Suprapubic skin (tissue), 4 donors: ENCODE measurements at regions not wholly inside any gene's neighbourhood (a gene's known extent, or its start where the extent isn't known, plus 50 kb on each side); places are given as distances from the start of the nearest gene placed in this dataset.

Source experiments
- DNase-seq, 2 donors: peaks; one replicate each; pipeline ENCODE4 v3.0.0-alpha.2; 2019; ENCODE audit warnings: low spot score in 2 of 2
- H3K27ac ChIP-seq: fragments of 200-600 bp; sonication (generic); one replicate; pipeline ENCODE4 v1.5.1; 2019
- H3K27me3 ChIP-seq: fragments of 200-600 bp; sonication (generic); one replicate; pipeline ENCODE4 v1.5.1; 2019
- H3K36me3 ChIP-seq: fragments of 200-600 bp; sonication (generic); one replicate; pipeline ENCODE4 v1.5.1; 2019
- H3K4me1 ChIP-seq: fragments of 200-600 bp; sonication (generic); one replicate; pipeline ENCODE4 v1.5.1; 2019
- H3K4me3 ChIP-seq: fragments of 200-600 bp; sonication (generic); one replicate; pipeline ENCODE4 v1.5.1; 2019; ENCODE audit warnings: mild to moderate bottlenecking
- H3K9me3 ChIP-seq: fragments of 200-600 bp; sonication (generic); one replicate; pipeline ENCODE4 v1.5.1; 2019
- EP300 ChIP-seq: sonication (generic); formaldehyde crosslinking; IDR thresholded peaks from one replicate; pipeline ENCODE4 v1.6.1; 2017; ENCODE audit warnings: antibody characterized with exemption
- POLR2A ChIP-seq, 2 donors: fragments of 450-650 bp; IDR thresholded peaks; one replicate each; pipeline ENCODE4 v1.6.1; 2017; ENCODE audit warnings: antibody characterized with exemption in 2 of 2, mild to moderate bottlenecking in 2 of 2, moderate library complexity in 2 of 2
- POLR2AphosphoS5 ChIP-seq, 3 donors: sonication (generic); formaldehyde crosslinking; IDR thresholded peaks; one replicate each; pipeline ENCODE4 v1.6.1; 2017; ENCODE audit warnings: antibody characterized with exemption in 3 of 3
- WGBS: methylation state at CpG from one replicate; pipeline ENCODE4 v1.1.5; 2018; 5-methylcytosine and 5-hydroxymethylcytosine counted together
- TF ChIP-seq, protein P1 (sequence below), 2 donors: fragments of 200-600 bp in 1 of 2; fragments of 450-650 bp in 1 of 2; sonication (generic) in 1 of 2; IDR thresholded peaks; one replicate each; pipeline ENCODE4 v1.5.1; 2016 to 2019; ENCODE audit warnings: antibody characterized with exemption in 2 of 2, mild to moderate bottlenecking in 1 of 2, moderate library complexity in 1 of 2

DNA sequence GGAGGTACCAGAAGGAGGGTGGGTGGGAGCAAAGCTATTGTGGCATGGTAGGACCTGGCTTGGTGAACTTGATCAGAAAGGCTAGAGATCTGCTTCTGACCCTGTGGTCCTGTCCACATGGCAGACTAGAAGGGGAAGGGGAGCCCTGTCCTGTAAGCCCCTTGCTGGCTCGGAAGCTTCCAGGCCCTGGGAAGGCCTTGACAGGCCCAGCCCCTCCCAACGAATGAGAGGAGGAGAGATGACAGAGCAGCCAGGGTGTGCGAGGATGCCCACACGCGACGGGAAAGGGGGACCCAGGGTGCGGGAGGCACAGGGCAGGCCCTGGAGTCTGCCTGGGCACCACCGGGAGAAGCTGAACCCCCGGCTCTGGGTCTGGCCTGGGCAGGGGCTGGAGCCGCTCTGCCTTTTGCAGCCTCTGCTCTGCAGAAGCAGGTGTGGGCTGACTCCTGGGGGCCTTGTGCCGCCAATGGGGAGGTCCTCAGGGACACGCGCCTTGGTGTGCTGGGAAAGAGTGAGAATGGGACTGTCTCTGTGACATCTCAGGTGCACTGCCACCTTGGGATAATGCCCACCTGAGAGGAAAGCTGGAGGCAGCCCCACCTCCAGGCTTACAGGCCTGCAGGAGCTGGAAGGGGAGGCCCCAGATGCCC is 1447.5 kb downstream of the BRD1 start:
- Histone ChIP-seq H3K36me3 (no peaks in the 10 kb centered on the region), H3K9me3 (peaks cover 4% of the 10 kb centered on the region), H3K27ac (no peak overlapping the region), H3K4me3 (no peak overlapping the region), H3K27me3 (peaks cover 21% of the 10 kb centered on the region), H3K4me1 (no peaks in the 10 kb centered on the region)
- TF ChIP-seq POLR2AphosphoS5 (IDR thresholded peaks at IDR 0.05), result no peak
- 100% methylated on average over 4 of the region's 13 CpGs for WGBS
- peak in 1 of 2 donors; percentile 65 for DNase-seq

DNA sequence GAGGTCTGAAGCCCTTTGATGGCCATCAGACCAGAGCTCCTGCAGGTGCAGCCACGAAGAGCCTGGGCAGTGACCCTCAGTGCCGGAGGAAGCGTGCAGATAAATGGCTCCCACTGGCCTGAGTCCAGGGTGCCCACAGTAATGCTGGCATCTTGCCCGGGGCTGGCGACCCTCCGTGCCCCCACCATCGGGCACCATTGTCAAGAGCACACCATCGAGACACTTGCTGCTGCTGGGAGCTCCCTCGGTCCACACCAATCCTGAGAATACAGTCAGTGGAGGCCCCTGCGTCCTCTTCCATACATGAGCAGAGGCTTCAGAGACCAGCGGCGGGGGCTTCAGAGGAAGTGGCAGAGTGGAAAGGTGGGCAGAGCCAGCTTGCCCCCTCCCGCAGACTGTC is 1448.3 kb downstream of the BRD1 start:
- no peaks in the 10 kb centered on the region for H3K36me3 ChIP-seq
- H3K4me3 ChIP-seq, result no peak overlapping the region
- 88% methylated on average over 6 of the region's 13 CpGs for WGBS
- peak in 1 of 2 donors; percentile 49 for DNase-seq
- TF ChIP-seq EP300 (no peak), POLR2A (IDR thresholded peaks at IDR 0.05) (no peak), POLR2AphosphoS5 (IDR thresholded peaks at IDR 0.05) (no peak)
- TF ChIP-seq, protein P1, sequence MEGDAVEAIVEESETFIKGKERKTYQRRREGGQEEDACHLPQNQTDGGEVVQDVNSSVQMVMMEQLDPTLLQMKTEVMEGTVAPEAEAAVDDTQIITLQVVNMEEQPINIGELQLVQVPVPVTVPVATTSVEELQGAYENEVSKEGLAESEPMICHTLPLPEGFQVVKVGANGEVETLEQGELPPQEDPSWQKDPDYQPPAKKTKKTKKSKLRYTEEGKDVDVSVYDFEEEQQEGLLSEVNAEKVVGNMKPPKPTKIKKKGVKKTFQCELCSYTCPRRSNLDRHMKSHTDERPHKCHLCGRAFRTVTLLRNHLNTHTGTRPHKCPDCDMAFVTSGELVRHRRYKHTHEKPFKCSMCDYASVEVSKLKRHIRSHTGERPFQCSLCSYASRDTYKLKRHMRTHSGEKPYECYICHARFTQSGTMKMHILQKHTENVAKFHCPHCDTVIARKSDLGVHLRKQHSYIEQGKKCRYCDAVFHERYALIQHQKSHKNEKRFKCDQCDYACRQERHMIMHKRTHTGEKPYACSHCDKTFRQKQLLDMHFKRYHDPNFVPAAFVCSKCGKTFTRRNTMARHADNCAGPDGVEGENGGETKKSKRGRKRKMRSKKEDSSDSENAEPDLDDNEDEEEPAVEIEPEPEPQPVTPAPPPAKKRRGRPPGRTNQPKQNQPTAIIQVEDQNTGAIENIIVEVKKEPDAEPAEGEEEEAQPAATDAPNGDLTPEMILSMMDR (IDR thresholded peaks at IDR 0.05), result no peak
- no peaks in the 10 kb centered on the region for H3K4me1 ChIP-seq
- peaks cover 3% of the 10 kb centered on the region for H3K9me3 ChIP-seq
- H3K27ac ChIP-seq, result no peak overlapping the region
- peaks cover 23% of the 10 kb centered on the region for H3K27me3 ChIP-seq

DNA sequence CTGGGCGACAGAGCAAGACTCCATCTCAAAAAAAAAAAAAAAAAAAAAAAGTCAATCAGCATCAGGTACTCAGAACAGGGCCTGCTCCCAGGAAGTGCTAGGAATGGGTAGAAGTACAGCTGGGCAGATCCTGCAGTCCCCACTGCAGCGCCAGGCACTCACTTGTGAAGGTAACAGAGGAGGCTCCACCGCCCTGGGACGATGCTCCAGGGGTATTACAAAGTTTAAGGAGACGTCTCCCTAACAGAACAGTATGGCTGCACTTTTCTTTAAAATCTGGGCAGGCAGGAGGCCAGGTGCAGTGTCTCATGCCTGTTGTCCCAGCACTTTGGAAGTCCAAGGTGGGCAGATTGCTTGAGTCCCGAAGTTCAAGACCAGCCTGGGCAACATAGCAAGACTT is 1449.0 kb downstream of the BRD1 start:
- Histone ChIP-seq H3K27ac (no peak overlapping the region), H3K36me3 (no peaks in the 10 kb centered on the region), H3K27me3 (peaks cover 23% of the 10 kb centered on the region), H3K9me3 (no peaks in the 10 kb centered on the region), H3K4me3 (no peak overlapping the region), H3K4me1 (no peaks in the 10 kb centered on the region)
- no peak for TF ChIP-seq POLR2AphosphoS5 (IDR thresholded peaks at IDR 0.05)
- WGBS, result 82% methylated on average over 6 of the region's 6 CpGs
- peak in 1 of 2 donors; percentile 69 for DNase-seq

DNA sequence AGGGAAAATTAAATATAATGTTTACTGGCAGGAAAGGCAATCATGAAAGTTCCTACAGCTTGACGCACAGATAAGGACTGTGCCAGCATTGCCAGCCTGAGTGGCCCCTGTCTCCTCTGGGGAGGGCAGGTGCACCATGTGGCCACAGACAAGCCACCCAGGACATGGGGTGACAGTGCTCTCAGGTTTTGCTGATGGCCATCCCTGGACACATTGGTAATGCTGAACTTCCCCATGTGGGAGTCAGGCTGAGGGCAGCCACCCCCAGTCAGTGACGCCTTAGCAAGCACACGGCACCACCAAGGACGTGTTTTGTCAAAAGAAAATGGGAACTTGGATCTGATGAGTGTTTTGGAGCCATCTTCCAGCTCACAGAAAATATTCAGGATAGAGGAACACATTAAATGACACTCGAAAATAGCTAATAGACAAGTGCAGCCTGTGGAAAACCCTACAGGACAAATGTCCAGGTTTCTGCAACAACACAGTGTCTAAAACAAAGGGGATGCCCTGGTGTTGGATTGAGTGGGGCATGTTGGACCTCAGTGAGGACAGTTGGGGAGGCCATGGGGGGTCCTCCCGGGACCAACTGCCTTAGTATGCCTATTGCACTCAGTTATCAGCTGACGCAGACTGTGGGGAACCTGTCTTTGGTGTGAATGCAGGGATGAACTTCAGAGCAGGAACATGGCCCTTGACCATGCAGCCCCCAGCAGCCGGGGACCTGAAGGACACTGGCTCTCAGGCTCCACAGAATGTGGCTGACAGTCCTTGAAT is 1450.5 kb downstream of the BRD1 start:
- TF ChIP-seq POLR2AphosphoS5 (IDR thresholded peaks at IDR 0.05), result no peak
- TF ChIP-seq, protein P1 (IDR thresholded peaks at IDR 0.05), result no peak
- no peak for TF ChIP-seq EP300
- no peak for TF ChIP-seq POLR2A (IDR thresholded peaks at IDR 0.05)

DNA sequence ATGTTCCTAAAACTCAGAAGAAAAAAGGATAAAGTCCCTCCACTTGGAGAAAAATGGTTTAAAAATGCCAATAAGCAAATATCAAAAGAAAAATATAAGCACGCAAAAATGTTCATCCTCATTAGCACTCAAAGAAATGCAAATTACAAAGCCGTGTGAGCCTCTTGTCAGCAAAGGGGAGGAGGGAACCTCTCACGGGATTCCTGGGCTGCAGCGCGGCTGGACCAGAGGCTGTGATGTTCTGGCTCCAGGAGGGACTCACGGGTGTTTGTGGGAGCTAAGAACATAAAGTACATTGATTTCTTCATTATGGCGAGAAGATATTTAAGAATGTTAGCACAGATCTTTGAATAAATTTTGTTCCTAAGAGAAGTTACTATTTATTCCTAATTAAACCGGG is 1451.2 kb downstream of the BRD1 start:
- no peak overlapping the region for H3K4me3 ChIP-seq
- DNase-seq, result no peak
- TF ChIP-seq POLR2AphosphoS5 (IDR thresholded peaks at IDR 0.05) (no peak), EP300 (no peak), POLR2A (IDR thresholded peaks at IDR 0.05) (no peak)
- TF ChIP-seq, protein P1 (IDR thresholded peaks at IDR 0.05), result no peak
- no peak overlapping the region for H3K27ac ChIP-seq
- no peaks in the 10 kb centered on the region for H3K36me3 ChIP-seq
- 42% methylated on average over 8 of the region's 8 CpGs for WGBS
- no peaks in the 10 kb centered on the region for H3K4me1 ChIP-seq
- H3K9me3 ChIP-seq, result no peaks in the 10 kb centered on the region
- peaks cover 21% of the 10 kb centered on the region for H3K27me3 ChIP-seq

More for the DNA sequence above, 1450.5 kb downstream of the BRD1 start:
- WGBS, result 81% methylated on average over 8 of the region's 8 CpGs
- no peaks in the 10 kb centered on the region for H3K36me3 ChIP-seq
- H3K27ac ChIP-seq, result no peak overlapping the region
- no peaks in the 10 kb centered on the region for H3K9me3 ChIP-seq
- peaks cover 24% of the 10 kb centered on the region for H3K27me3 ChIP-seq
- no peak for DNase-seq
- no peaks in the 10 kb centered on the region for H3K4me1 ChIP-seq
- H3K4me3 ChIP-seq, result no peak overlapping the region

DNA sequence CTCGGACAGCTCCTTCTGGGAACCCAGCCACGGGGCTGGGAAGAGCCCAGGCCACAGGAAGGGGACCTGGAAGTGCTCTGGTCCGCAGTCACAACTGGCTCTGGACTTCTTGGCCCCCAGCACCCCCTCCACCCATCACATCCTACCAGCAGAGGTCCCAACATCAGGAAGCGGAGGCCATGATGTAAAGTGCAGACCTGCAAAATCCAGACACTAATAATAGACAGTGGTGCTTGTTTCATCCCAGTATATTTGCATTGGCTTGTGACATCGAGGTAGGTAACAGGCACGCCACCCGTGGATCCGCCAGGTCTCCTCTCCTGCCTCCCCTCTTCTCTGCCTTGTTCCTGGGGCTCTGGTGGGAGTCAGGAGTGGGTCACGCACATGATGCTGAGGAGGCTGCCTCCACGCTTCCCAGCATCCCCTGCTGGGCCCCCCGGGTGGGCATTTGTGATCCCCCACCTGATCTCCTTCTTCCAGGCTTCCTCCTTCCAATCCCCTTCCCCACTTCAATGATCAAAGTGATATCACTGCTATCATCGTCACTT is 1454.0 kb downstream of the BRD1 start:
- Histone ChIP-seq H3K27me3 (peaks cover 13% of the 10 kb centered on the region), H3K4me1 (peaks cover 8% of the 10 kb centered on the region), H3K27ac (no peak overlapping the region), H3K9me3 (no peaks in the 10 kb centered on the region), H3K36me3 (no peaks in the 10 kb centered on the region), H3K4me3 (no peak overlapping the region)
- no peak for TF ChIP-seq POLR2AphosphoS5 (IDR thresholded peaks at IDR 0.05)
- no peak for TF ChIP-seq EP300
- TF ChIP-seq, protein P1 (IDR thresholded peaks at IDR 0.05), result no peak
- 81% methylated on average over 12 of the region's 12 CpGs for WGBS
- DNase-seq, result no peak
